H1 (cell line): ENCODE measurements at regions not wholly inside any gene's neighbourhood (a gene's known extent, or its start where the extent isn't known, plus 50 kb on each side); places are given as distances from the start of the nearest gene placed in this dataset.

ENCODE experiments used
- CTCF ChIA-PET: fragments of 300-600 bp; sonication (Branson Sonifier 250); formaldehyde crosslinking; loops from one replicate; lab custom pipeline; 2021; ENCODE audit not compliant: partially characterized antibody; lab: Charles Lee
- POLR2A ChIA-PET: fragments of 300-600 bp; sonication (Branson Sonifier 250); formaldehyde crosslinking; loops from one replicate; lab custom pipeline; 2021; ENCODE audit warnings: inconsistent platforms; ENCODE audit not compliant: partially characterized antibody; lab: Charles Lee
- DNase-seq, 2 experiments: peaks; one replicate each; pipeline versions ENCODE4 v3.0.0 to v3.0.0-alpha.2; 2010 to 2022; ENCODE audit warnings: low spot score in 2 of 2, low read depth in 1 of 2, mixed read lengths in 1 of 2
- FAIRE-seq: peaks from 2 replicates; lab custom pipeline; 2011; peaks lifted over from hg19 to GRCh38; lab: Jason Lieb, UNC
- H2AFZ ChIP-seq: 2 replicates; pipeline ENCODE4 v1.8.1; 2012; ENCODE audit warnings: low read length, inconsistent platforms
- H2AK5ac ChIP-seq: 2 replicates; pipeline ENCODE4 v1.6.1; 2013; ENCODE audit warnings: low read depth, low read length
- H2BK120ac ChIP-seq: replicated peaks from 2 replicates; pipeline ENCODE3; 2013; ENCODE audit warnings: low read depth, low read length, inconsistent platforms
- H2BK12ac ChIP-seq: 2 replicates; pipeline ENCODE4 v1.6.1; 2013; ENCODE audit warnings: low read depth, low read length
- H2BK15ac ChIP-seq: 2 replicates; pipeline ENCODE4 v1.6.1; 2013; ENCODE audit warnings: low read length
- H2BK20ac ChIP-seq: 2 replicates; pipeline ENCODE4 v1.6.1; 2013; ENCODE audit warnings: low read length
- H2BK5ac ChIP-seq: 2 replicates; pipeline ENCODE4 v1.6.1; 2013; ENCODE audit warnings: low read depth, low read length
- H3K14ac ChIP-seq: 2 replicates; pipeline ENCODE4 v1.6.1; 2013; ENCODE audit warnings: inconsistent platforms; ENCODE audit not compliant: insufficient read length
- H3K18ac ChIP-seq: 2 replicates; pipeline ENCODE4 v1.6.1; 2013; ENCODE audit warnings: low read length; ENCODE audit errors: extremely low read depth
- H3K23ac ChIP-seq: 2 replicates; pipeline ENCODE4 v1.6.1; 2013; ENCODE audit warnings: inconsistent platforms; ENCODE audit not compliant: insufficient read length
- H3K23me2 ChIP-seq: 2 replicates; pipeline ENCODE4 v1.6.1; 2013; ENCODE audit warnings: low read depth, low read length
- H3K27ac ChIP-seq: 2 replicates; pipeline ENCODE4 v1.6.1; 2011; ENCODE audit warnings: low read depth, low read length, inconsistent platforms
- H3K27me3 ChIP-seq, 4 experiments: replicated peaks in 1 of 4; 1 replicate in 1 of 4; 2 replicates in 3 of 4; pipeline versions ENCODE4 v1.6.1 to v1.8.1; 2011 to 2013; ENCODE audit warnings: low read length in 3 of 4, mild to moderate bottlenecking in 3 of 4, inconsistent platforms in 2 of 4, mixed read lengths in 2 of 4, moderate library complexity in 1 of 4; ENCODE audit not compliant: control insufficient read depth in 3 of 4, insufficient read depth in 3 of 4; ENCODE audit errors: extremely low read depth in 1 of 4
- H3K36me3 ChIP-seq, 4 experiments: 2 replicates each; pipeline versions ENCODE4 v1.6.1 to v1.8.1; 2011 to 2013; ENCODE audit warnings: mild to moderate bottlenecking in 4 of 4, low read length in 3 of 4, moderate library complexity in 2 of 4, control low read depth in 1 of 4, inconsistent platforms in 1 of 4; ENCODE audit not compliant: insufficient read depth in 4 of 4, control insufficient read depth in 2 of 4
- H3K4ac ChIP-seq: replicated peaks from 2 replicates; pipeline ENCODE3; 2013; ENCODE audit warnings: low read length, low read depth, mixed read lengths, inconsistent platforms; ENCODE audit not compliant: insufficient read length
- H3K4me1 ChIP-seq, 4 experiments: replicated peaks in 1 of 4; 1 replicate in 1 of 4; 2 replicates in 3 of 4; pipeline versions ENCODE4 v1.6.1 to v1.8.1; 2011 to 2013; ENCODE audit warnings: low read length in 3 of 4, inconsistent platforms in 2 of 4, mixed read lengths in 1 of 4; ENCODE audit not compliant: insufficient read depth in 4 of 4, control insufficient read depth in 3 of 4
- H3K4me2 ChIP-seq, 2 experiments: 2 replicates each; pipeline versions ENCODE4 v1.6.1 to v1.8.1; 2011 to 2013; ENCODE audit warnings: low read depth in 2 of 2, low read length in 2 of 2, control low read depth in 1 of 2, inconsistent platforms in 1 of 2, mild to moderate bottlenecking in 1 of 2; ENCODE audit not compliant: insufficient read depth in 1 of 2
- H3K4me3 ChIP-seq, 4 experiments: fragments of 200-600, 300-600 bp in 1 of 4; sonication (generic), shearing (Covaris generic), sonication (Bioruptor Twin) in 1 of 4; 2 replicates each; pipeline versions ENCODE4 v1.5.1 to v1.8.1; 2011 to 2016; ENCODE audit warnings: low read length in 4 of 4, low read depth in 3 of 4, control low read depth in 2 of 4, inconsistent platforms in 2 of 4, mild to moderate bottlenecking in 2 of 4, mixed read lengths in 1 of 4, moderate library complexity in 1 of 4; ENCODE audit not compliant: insufficient read depth in 2 of 4; ENCODE audit errors: extremely low read depth in 1 of 4
- H3K56ac ChIP-seq: replicated peaks from 2 replicates; pipeline ENCODE3; 2013; ENCODE audit warnings: low read depth, mild to moderate bottlenecking, mixed read lengths, low read length, inconsistent platforms; ENCODE audit not compliant: insufficient read length
- H3K79me1 ChIP-seq: 2 replicates; pipeline ENCODE4 v1.6.1; 2013; ENCODE audit warnings: low read depth, low read length, control low read depth
- H3K79me2 ChIP-seq, 2 experiments: 2 replicates each; pipeline versions ENCODE4 v1.6.1 to v1.8.1; 2012 to 2013; ENCODE audit warnings: low read length in 2 of 2, mild to moderate bottlenecking in 2 of 2, inconsistent platforms in 1 of 2; ENCODE audit not compliant: insufficient read depth in 2 of 2, control insufficient read depth in 1 of 2
- H3K9ac ChIP-seq, 4 experiments: replicated peaks in 1 of 4; 1 replicate in 1 of 4; 2 replicates in 3 of 4; pipeline versions ENCODE4 v1.6.1 to v1.8.1; 2011 to 2013; ENCODE audit warnings: low read depth in 3 of 4, low read length in 3 of 4, control low read depth in 2 of 4, mild to moderate bottlenecking in 2 of 4, moderate library complexity in 2 of 4, inconsistent platforms in 1 of 4; ENCODE audit errors: extremely low read depth in 1 of 4
- H3K9me3 ChIP-seq, 2 experiments: 2 replicates each; pipeline versions ENCODE4 v1.6.1 to v1.8.1; 2012 to 2013; ENCODE audit warnings: mild to moderate bottlenecking in 2 of 2, moderate library complexity in 2 of 2, control low read depth in 1 of 2, inconsistent platforms in 1 of 2, low read depth in 1 of 2, low read length in 1 of 2, mixed read lengths in 1 of 2; ENCODE audit not compliant: insufficient read depth in 2 of 2
- H4K20me1 ChIP-seq, 2 experiments: replicated peaks in 1 of 2; 2 replicates each; pipeline versions ENCODE3 to v1.8.1; 2011 to 2013; ENCODE audit warnings: inconsistent platforms in 2 of 2, low read length in 2 of 2, mild to moderate bottlenecking in 1 of 2; ENCODE audit not compliant: insufficient read depth in 2 of 2, control insufficient read depth in 1 of 2
- H4K5ac ChIP-seq: 2 replicates; pipeline ENCODE4 v1.6.1; 2013; ENCODE audit warnings: low read length, low read depth, mixed read lengths, inconsistent platforms; ENCODE audit not compliant: insufficient read length
- H4K8ac ChIP-seq: 2 replicates; pipeline ENCODE4 v1.8.0; 2013; ENCODE audit warnings: mild to moderate bottlenecking, moderate library complexity, low read length, inconsistent platforms; ENCODE audit not compliant: insufficient read depth; ENCODE audit errors: extremely low read depth
- H4K91ac ChIP-seq: replicated peaks from 2 replicates; pipeline ENCODE3; 2013; ENCODE audit warnings: low read length, mixed read lengths, inconsistent platforms; ENCODE audit not compliant: insufficient read length
- ATF2 ChIP-seq: IDR thresholded peaks from 2 replicates; pipeline ENCODE4 v1.6.1; 2012; ENCODE audit warnings: low read length, inconsistent platforms
- CTBP2 ChIP-seq: IDR thresholded peaks from 2 replicates; pipeline ENCODE4 v1.7.0; 2011; ENCODE audit warnings: borderline replicate concordance, mild to moderate bottlenecking, moderate library complexity, mixed read lengths, low read length; ENCODE audit not compliant: insufficient read depth, insufficient read length
- GTF2F1 ChIP-seq: IDR thresholded peaks from 2 replicates; pipeline ENCODE4 v1.6.1; 2012; ENCODE audit warnings: low read depth, low read length, improper control_type of control experiment, borderline replicate concordance
- HDAC2 ChIP-seq, 2 experiments: fragments of 300-600 bp in 1 of 2; sonication (generic) in 1 of 2; IDR thresholded peaks; 2 replicates each; pipeline ENCODE4 v1.6.1; 2011 to 2012; ENCODE audit warnings: low read depth in 2 of 2, low read length in 2 of 2, mild to moderate bottlenecking in 2 of 2, moderate library complexity in 2 of 2, borderline replicate concordance in 1 of 2, inconsistent platforms in 1 of 2
- KDM1A ChIP-seq: fragments of 200-600, 300-600 bp; sonication (generic); IDR thresholded peaks from 2 replicates; pipeline ENCODE4 v1.7.1; 2016; ENCODE audit warnings: mild to moderate bottlenecking, low read length, borderline replicate concordance
- POLR2A ChIP-seq, 2 experiments: IDR thresholded peaks; 1 replicate in 1 of 2; 2 replicates in 1 of 2; pipeline ENCODE4 v1.6.1; 2011; ENCODE audit warnings: low read depth in 2 of 2, low read length in 2 of 2, mild to moderate bottlenecking in 2 of 2; ENCODE audit errors: control extremely low read depth in 1 of 2
- POLR2AphosphoS5 ChIP-seq: IDR thresholded peaks from 2 replicates; pipeline ENCODE4 v1.6.1; 2011; ENCODE audit warnings: low read depth, low read length
- POU5F1 ChIP-seq: IDR thresholded peaks from 2 replicates; pipeline ENCODE4 v1.6.1; 2011; ENCODE audit warnings: low read depth, mild to moderate bottlenecking, low read length, moderate library complexity
- RBBP5 ChIP-seq: IDR thresholded peaks from 2 replicates; pipeline ENCODE4 v1.7.1; 2012; ENCODE audit warnings: low read depth, mild to moderate bottlenecking, inconsistent platforms, low read length, moderate library complexity, borderline replicate concordance
- RNF2 ChIP-seq: fragments of 200-900, 300-1000 bp; sonication (generic); IDR thresholded peaks from 2 replicates; pipeline ENCODE4 v1.7.1; 2016; ENCODE audit warnings: borderline replicate concordance, low read depth, mild to moderate bottlenecking, antibody characterized with exemption, low read length; ENCODE audit not compliant: poor library complexity, severe bottlenecking; ENCODE audit errors: missing control alignments
- SAP30 ChIP-seq: fragments of 300-600 bp; sonication (generic); IDR thresholded peaks from 2 replicates; pipeline ENCODE4 v1.7.1; 2012; ENCODE audit warnings: low read length, moderate library complexity, mild to moderate bottlenecking, inconsistent platforms; ENCODE audit not compliant: insufficient read depth, insufficient replicate concordance
- SP1 ChIP-seq: IDR thresholded peaks from 2 replicates; pipeline ENCODE4 v1.6.1; 2011; ENCODE audit warnings: low read depth, low read length
- SUZ12 ChIP-seq: fragments of 200-600 bp; sonication (generic); IDR thresholded peaks from 2 replicates; pipeline ENCODE4 v1.6.1; 2012; ENCODE audit warnings: mild to moderate bottlenecking, inconsistent platforms, low read length, moderate library complexity, mixed read lengths
- WGBS, 2 experiments: shearing (Covaris generic) in 1 of 2; methylation state at CpG; one replicate each; pipeline versions ENCODE4 v1.1.6 to v1.1.7; 2013 to 2015; ENCODE audit warnings: low lambda C conversion rate in 2 of 2, mixed read lengths in 2 of 2, inconsistent platforms in 1 of 2, low coverage in 1 of 2, missing lambda C conversion rate in 1 of 2; ENCODE audit not compliant: insufficient replicate concordance in 2 of 2, insufficient coverage in 1 of 2, insufficient read length in 1 of 2; ENCODE audit errors: extremely low coverage in 1 of 2, missing lambda C conversion rate in 1 of 2; 5-methylcytosine and 5-hydroxymethylcytosine counted together

GRCh38 chr3:11949351-11949750 lies 54.8 kb upstream of the SYN2 start:
- H3K36me3 ChIP-seq = no peaks in the 10 kb centered on the region
- ChIA-PET CTCF (no interaction called here), POLR2A (no interaction called here)
- H3K18ac ChIP-seq = no peak overlapping the region
- H3K23me2 ChIP-seq = no peaks in the 10 kb centered on the region
- H3K4ac ChIP-seq = no peak overlapping the region
- H2BK120ac ChIP-seq = no peak overlapping the region
- H3K4me2 ChIP-seq = no peak overlapping the region
- no peaks in the 10 kb centered on the region for H3K79me2 ChIP-seq
- no peak overlapping the region for H3K4me3 ChIP-seq
- H4K20me1 ChIP-seq = no peaks in the 10 kb centered on the region
- no peaks in the 10 kb centered on the region for H3K4me1 ChIP-seq
- H3K56ac ChIP-seq = no peak overlapping the region
- H2AK5ac ChIP-seq = no peak overlapping the region
- H4K5ac ChIP-seq = no peak overlapping the region
- no peak overlapping the region for H3K9ac ChIP-seq
- H4K8ac ChIP-seq = no peak overlapping the region
- no peak for FAIRE-seq
- no peak for DNase-seq
- 94% methylated on average over 3 of the region's 3 CpGs; no CpG with 5 or more reads in 1 of the 2 experiments for WGBS, 2 experiments
- H2BK15ac ChIP-seq = no peak overlapping the region
- H4K91ac ChIP-seq = no peak overlapping the region
- 0 out of 2 replicates have a peak overlapping the region, but pooled peaks have one; percentile 40 for H2AFZ ChIP-seq
- H2BK12ac ChIP-seq = no peak overlapping the region
- no peak overlapping the region for H3K23ac ChIP-seq
- no peak overlapping the region for H2BK20ac ChIP-seq
- no peak overlapping the region for H2BK5ac ChIP-seq
- no peaks in the 10 kb centered on the region for H3K79me1 ChIP-seq
- no peaks in the 10 kb centered on the region for H3K27me3 ChIP-seq
- H3K14ac ChIP-seq = no peak overlapping the region
- no peaks in the 10 kb centered on the region for H3K9me3 ChIP-seq
- H3K27ac ChIP-seq = no peak overlapping the region
- TF ChIP-seq HDAC2 (IDR thresholded peaks at IDR 0.05; ENCODE audit: borderline replicate concordance in 1 of 2, low read depth in 2 of 2, low read length in 2 of 2) (no peak), POLR2AphosphoS5 (no peak), ATF2 (no peak), KDM1A (no peak), SUZ12 (no peak), SP1 (no peak), CTBP2 (no peak), GTF2F1 (no peak), POLR2A (IDR thresholded peaks at IDR 0.05; ENCODE audit: control extremely low read depth in 1 of 2, low read depth in 2 of 2, low read length in 2 of 2) (no peak), RBBP5 (no peak), POU5F1 (no peak), RNF2 (no peak), SAP30 (no peak)
